Neural cell (in vitro differentiated cells): ENCODE measurements at regions not wholly inside any gene's neighbourhood (a gene's known extent, or its start where the extent isn't known, plus 50 kb on each side); places are given as distances from the start of the nearest gene placed in this dataset.

Experiments
- H2AFZ ChIP-seq: fragments of 200-600, 300-800 bp; sonication (generic), shearing (Covaris generic); 2 replicates; pipeline ENCODE4 v1.6.0; 2014; ENCODE audit warnings: low read depth, mild to moderate bottlenecking, antibody characterized with exemption, low read length, moderate library complexity
- H3F3A ChIP-seq: fragments of 200-600 bp; shearing (Covaris generic); 2 replicates; pipeline ENCODE4 v1.6.1; 2016; ENCODE audit warnings: mild to moderate bottlenecking, moderate library complexity, mixed read lengths, antibody characterized with exemption, low read length; ENCODE audit not compliant: insufficient read depth, poor library complexity, severe bottlenecking
- H3K27ac ChIP-seq: fragments of 200-600, 300-800 bp; sonication (generic), shearing (Covaris generic); 2 replicates; pipeline ENCODE4 v1.5.1; 2014; ENCODE audit warnings: mild to moderate bottlenecking, low read length, moderate library complexity
- H3K27me3 ChIP-seq: fragments of 300-800, 200-600 bp; sonication (generic), shearing (Covaris generic); 2 replicates; pipeline ENCODE4 v1.6.0; 2014; ENCODE audit warnings: mild to moderate bottlenecking, low read depth, low read length, moderate library complexity; ENCODE audit not compliant: insufficient read depth
- H3K36me3 ChIP-seq: fragments of 300-800, 200-600 bp; sonication (generic), shearing (Covaris generic); 2 replicates; pipeline ENCODE4 v1.5.1; 2014; ENCODE audit warnings: mild to moderate bottlenecking, antibody characterized with exemption, low read length, moderate library complexity; ENCODE audit not compliant: insufficient read depth
- H3K4me2 ChIP-seq: fragments of 300-800, 200-600 bp; sonication (generic), shearing (Covaris generic); 2 replicates; pipeline ENCODE4 v1.6.0; 2014; ENCODE audit warnings: mild to moderate bottlenecking, low read length
- H3K4me3 ChIP-seq: fragments of 300-800, 200-600 bp; sonication (generic), shearing (Covaris generic); 2 replicates; pipeline ENCODE4 v1.5.1; 2014; ENCODE audit warnings: mild to moderate bottlenecking, low read length, moderate library complexity
- H3K79me2 ChIP-seq: fragments of 200-600 bp; shearing (Covaris generic); replicated peaks from 2 replicates; pipeline ENCODE4 v1.6.0; 2014; ENCODE audit warnings: mild to moderate bottlenecking, low read length, moderate library complexity; ENCODE audit not compliant: insufficient read depth
- H3K9ac ChIP-seq: fragments of 300-800, 200-600 bp; sonication (generic), shearing (Covaris generic); 2 replicates; pipeline ENCODE4 v1.6.1; 2016; ENCODE audit warnings: mild to moderate bottlenecking, low read length, mixed read lengths
- H3K9me2 ChIP-seq: fragments of 200-600 bp; shearing (Covaris generic); 2 replicates; pipeline ENCODE4 v1.6.1; 2016; ENCODE audit warnings: mild to moderate bottlenecking, low read length, mixed read lengths; ENCODE audit not compliant: insufficient read depth
- H3K9me3 ChIP-seq: fragments of 200-600, 300-800 bp; sonication (generic), shearing (Covaris generic); 2 replicates; pipeline ENCODE4 v1.6.1; 2016; ENCODE audit warnings: mild to moderate bottlenecking, mixed run types, low read length, moderate library complexity, mixed read lengths
- H4K20me1 ChIP-seq: fragments of 200-600 bp; shearing (Covaris generic); 2 replicates; pipeline ENCODE4 v1.6.1; 2016; ENCODE audit warnings: mild to moderate bottlenecking, mixed run types; ENCODE audit not compliant: insufficient read depth
- CTCF ChIP-seq: fragments of 450-650 bp; IDR thresholded peaks from 2 replicates; pipeline ENCODE4 v1.5.1; 2014; ENCODE audit warnings: antibody characterized with exemption, mild to moderate bottlenecking, moderate library complexity; ENCODE audit not compliant: poor library complexity, severe bottlenecking
- EP300 ChIP-seq: fragments of 450-650 bp; conservative IDR thresholded peaks from 2 replicates; pipeline ENCODE4 v1.6.1; 2014; ENCODE audit warnings: antibody characterized with exemption, mild to moderate bottlenecking, moderate library complexity; ENCODE audit not compliant: poor library complexity, severe bottlenecking
- EZH2 ChIP-seq: fragments of 200-600, 300-800 bp; shearing (Covaris generic), sonication (generic); IDR thresholded peaks from 2 replicates; pipeline ENCODE4 v1.6.1; 2014; ENCODE audit warnings: antibody characterized with exemption, low read length, borderline replicate concordance, mild to moderate bottlenecking; ENCODE audit not compliant: insufficient read depth, poor library complexity, severe bottlenecking
- MXI1 ChIP-seq: fragments of 450-650 bp; conservative IDR thresholded peaks from 2 replicates; pipeline ENCODE4 v1.6.1; 2014; ENCODE audit warnings: antibody characterized with exemption, mild to moderate bottlenecking; ENCODE audit not compliant: poor library complexity, severe bottlenecking
- POLR2AphosphoS5 ChIP-seq: IDR thresholded peaks from 2 replicates; pipeline ENCODE4 v1.6.1; 2012
- RAD21 ChIP-seq: fragments of 450-650 bp; conservative IDR thresholded peaks from 2 replicates; pipeline ENCODE4 v1.6.1; 2014; ENCODE audit warnings: antibody characterized with exemption, mild to moderate bottlenecking, moderate library complexity
- REST ChIP-seq: IDR thresholded peaks from 2 replicates; pipeline ENCODE4 v1.6.1; 2012; ENCODE audit warnings: borderline replicate concordance
- SMC3 ChIP-seq: fragments of 450-650 bp; conservative IDR thresholded peaks from 2 replicates; pipeline ENCODE4 v1.6.1; 2014; ENCODE audit warnings: antibody characterized with exemption, mild to moderate bottlenecking, moderate library complexity; ENCODE audit not compliant: poor library complexity
- TAF1 ChIP-seq: IDR thresholded peaks from 2 replicates; pipeline ENCODE4 v1.6.1; 2012; ENCODE audit warnings: low read depth

- H3K4me2 ChIP-seq: no peak overlapping the region
- TF ChIP-seq CTCF (no peak), POLR2AphosphoS5 (no peak), MXI1 (no peak), RAD21 (no peak), REST (no peak), SMC3 (no peak), TAF1 (no peak), EP300 (no peak), EZH2 (no peak)
- H3K27me3 ChIP-seq: peaks cover 15% of the 10 kb centered on the region
- H3F3A ChIP-seq: no peaks in the 10 kb centered on the region
- no peak overlapping the region for H2AFZ ChIP-seq
- H3K79me2 ChIP-seq: no peaks in the 10 kb centered on the region
- no peaks in the 10 kb centered on the region for H3K9me2 ChIP-seq
- no peak overlapping the region for H3K27ac ChIP-seq
- H4K20me1 ChIP-seq: no peaks in the 10 kb centered on the region
- H3K9me3 ChIP-seq: peaks cover 14% of the 10 kb centered on the region
- H3K9ac ChIP-seq: no peak overlapping the region
- no peaks in the 10 kb centered on the region for H3K36me3 ChIP-seq
- H3K4me3 ChIP-seq: no peak overlapping the region
These were observed 100.1 kb upstream of the BHLHE23 start for GRCh38 chr20:63106765-63107448.

GRCh38 chr20:63106108-63106764 is 99.5 kb upstream of the BHLHE23 start:
- H3K27me3 ChIP-seq: peaks cover 16% of the 10 kb centered on the region
- no peaks in the 10 kb centered on the region for H4K20me1 ChIP-seq
- H3K9me3 ChIP-seq: peaks cover 9% of the 10 kb centered on the region
- H3K9ac ChIP-seq: no peak overlapping the region
- no peak overlapping the region for H3K4me3 ChIP-seq
- no peaks in the 10 kb centered on the region for H3F3A ChIP-seq
- H3K4me2 ChIP-seq: no peak overlapping the region
- no peak overlapping the region for H3K27ac ChIP-seq
- TF ChIP-seq TAF1: no peak
- no peak for TF ChIP-seq EZH2
- TF ChIP-seq REST: no peak
- no peak for TF ChIP-seq POLR2AphosphoS5
- TF ChIP-seq CTCF: no peak
- TF ChIP-seq EP300: no peak
- TF ChIP-seq SMC3: no peak
- no peak for TF ChIP-seq MXI1
- no peak for TF ChIP-seq RAD21
- no peaks in the 10 kb centered on the region for H3K9me2 ChIP-seq
- no peaks in the 10 kb centered on the region for H3K36me3 ChIP-seq
- no peaks in the 10 kb centered on the region for H3K79me2 ChIP-seq
- no peak overlapping the region for H2AFZ ChIP-seq
